Ishikawa (cell line): ENCODE measurements at regions not wholly inside any gene's neighbourhood (a gene's known extent, or its start where the extent isn't known, plus 50 kb on each side); places are given as distances from the start of the nearest gene placed in this dataset.

Experiments
- CEBPB ChIP-seq: IDR thresholded peaks from 2 replicates; pipeline ENCODE4 v1.6.1; 2012
- CREB1 ChIP-seq: IDR thresholded peaks from 2 replicates; pipeline ENCODE4 v1.6.1; 2012; ENCODE audit warnings: low read depth
- EGR1 ChIP-seq: IDR thresholded peaks from 2 replicates; pipeline ENCODE4 v1.6.1; 2012
- EP300 ChIP-seq: IDR thresholded peaks from 2 replicates; pipeline ENCODE4 v1.6.1; 2012; ENCODE audit warnings: borderline replicate concordance
- FOXM1 ChIP-seq: IDR thresholded peaks from 2 replicates; pipeline ENCODE4 v1.6.1; 2012; ENCODE audit warnings: low read depth, borderline replicate concordance
- MAX ChIP-seq: IDR thresholded peaks from 2 replicates; pipeline ENCODE4 v1.6.1; 2012
- NFIC ChIP-seq: IDR thresholded peaks from 2 replicates; pipeline ENCODE4 v1.6.1; 2012
- RAD21 ChIP-seq: IDR thresholded peaks from 2 replicates; pipeline ENCODE4 v1.6.1; 2012; ENCODE audit warnings: low read depth
- REST ChIP-seq: IDR thresholded peaks from 2 replicates; pipeline ENCODE4 v1.6.1; 2012; ENCODE audit warnings: low read depth, mild to moderate bottlenecking
- TAF1 ChIP-seq: IDR thresholded peaks from 2 replicates; pipeline ENCODE4 v1.6.1; 2012; ENCODE audit warnings: low read depth, mild to moderate bottlenecking
- TCF12 ChIP-seq: IDR thresholded peaks from 2 replicates; pipeline ENCODE4 v1.6.1; 2012; ENCODE audit warnings: low read depth
- TEAD4 ChIP-seq: IDR thresholded peaks from 2 replicates; pipeline ENCODE4 v1.6.1; 2012
- YY1 ChIP-seq: IDR thresholded peaks from 2 replicates; pipeline ENCODE4 v1.6.1; 2012; ENCODE audit warnings: low read depth
- ZBTB7A ChIP-seq: IDR thresholded peaks from 2 replicates; pipeline ENCODE4 v1.6.1; 2012; ENCODE audit warnings: low read depth
- TF ChIP-seq, protein P1 (sequence below): IDR thresholded peaks from 2 replicates; pipeline ENCODE4 v1.6.1; 2012

DNA sequence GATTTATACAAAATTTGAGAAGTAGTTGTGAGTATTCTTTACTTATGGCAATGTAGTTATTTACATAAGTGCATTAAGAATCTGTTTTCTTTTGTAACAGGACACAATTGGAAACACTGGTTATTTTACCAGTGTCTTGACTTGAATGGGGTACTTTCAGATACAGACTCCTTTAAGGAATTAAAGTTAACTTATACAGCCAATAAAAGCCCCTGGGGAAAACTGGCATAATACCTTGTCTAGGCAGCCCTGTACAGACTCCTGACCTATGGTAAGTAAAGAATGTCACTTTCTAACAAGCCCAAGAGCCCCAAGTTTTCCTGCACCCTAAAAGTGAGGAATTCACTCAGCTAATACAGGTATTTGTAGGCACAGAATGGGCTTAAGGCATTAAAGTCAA is 241.8 kb downstream of the CPXCR1 start:
- TF ChIP-seq CEBPB (no peak), YY1 (no peak), NFIC (no peak), TAF1 (no peak), MAX (no peak)

- no peak for TF ChIP-seq EGR1
- TF ChIP-seq CREB1 = no peak
- TF ChIP-seq CEBPB = no peak
- TF ChIP-seq NFIC = no peak
- no peak for TF ChIP-seq EP300
- no peak for TF ChIP-seq RAD21
- TF ChIP-seq FOXM1 = no peak
- no peak for TF ChIP-seq MAX
Observed at GRCh38 chrX:88990882-88991582, 244.0 kb downstream of the CPXCR1 start.

GRCh38 chrX:88991583-88992132 is 244.6 kb downstream of the CPXCR1 start:
- TF ChIP-seq EGR1 (no peak), CEBPB (no peak), EP300 (no peak), TCF12 (no peak), NFIC (no peak), RAD21 (no peak), TEAD4 (no peak), YY1 (no peak), FOXM1 (no peak), REST (no peak), MAX (no peak), CREB1 (no peak), TAF1 (no peak), ZBTB7A (no peak)
- TF ChIP-seq, protein P1, sequence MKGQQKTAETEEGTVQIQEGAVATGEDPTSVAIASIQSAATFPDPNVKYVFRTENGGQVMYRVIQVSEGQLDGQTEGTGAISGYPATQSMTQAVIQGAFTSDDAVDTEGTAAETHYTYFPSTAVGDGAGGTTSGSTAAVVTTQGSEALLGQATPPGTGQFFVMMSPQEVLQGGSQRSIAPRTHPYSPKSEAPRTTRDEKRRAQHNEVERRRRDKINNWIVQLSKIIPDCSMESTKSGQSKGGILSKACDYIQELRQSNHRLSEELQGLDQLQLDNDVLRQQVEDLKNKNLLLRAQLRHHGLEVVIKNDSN = no peak

GRCh38 chrX:89021964-89022363 is 274.9 kb downstream of the CPXCR1 start:
- no peak for TF ChIP-seq CREB1
- TF ChIP-seq, protein P1 = no peak

- TF ChIP-seq RAD21 = no peak
- TF ChIP-seq CEBPB = no peak
Observed at GRCh38 chrX:89033723-89034122, 286.7 kb downstream of the CPXCR1 start.

DNA sequence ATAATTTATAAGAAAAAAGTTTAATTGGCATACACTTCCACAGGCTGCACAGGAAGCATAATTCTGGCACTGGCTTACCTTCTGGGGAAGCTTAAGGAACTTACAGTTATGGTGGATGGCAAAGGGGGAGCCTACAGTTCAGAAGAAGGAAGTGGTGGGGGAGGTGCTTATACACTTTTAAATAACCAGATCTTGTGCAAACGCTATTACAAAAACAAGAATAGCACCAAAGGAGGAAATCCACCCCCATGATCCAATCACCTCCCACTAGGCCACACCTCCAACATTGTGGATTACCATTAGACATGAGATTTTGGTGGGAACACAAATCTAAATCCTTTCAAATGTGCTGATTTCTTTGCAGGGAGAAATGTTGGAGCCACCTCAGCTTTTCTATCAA is 287.7 kb downstream of the CPXCR1 start:
- no peak for TF ChIP-seq YY1
- TF ChIP-seq FOXM1 = no peak
- TF ChIP-seq NFIC = no peak
- TF ChIP-seq REST = no peak
- TF ChIP-seq, protein P1 = no peak
- TF ChIP-seq CREB1 = no peak
- TF ChIP-seq ZBTB7A = no peak
- no peak for TF ChIP-seq TCF12
- no peak for TF ChIP-seq EP300
- TF ChIP-seq EGR1 = no peak
- TF ChIP-seq MAX = no peak
- TF ChIP-seq TEAD4 = no peak
- TF ChIP-seq CEBPB = no peak
- TF ChIP-seq TAF1 = no peak
